Activated CD4-positive, alpha-beta T cell treated with anti-CD3 and anti-CD28 coated beads, Interleukin-2, Interleukin-4, amounts not matched to agents 100 ng/mL and 50 ng/mL, durations not matched to agents 16 hours and 8 hours (primary cell): ENCODE measurements at regions not wholly inside any gene's neighbourhood (a gene's known extent, or its start where the extent isn't known, plus 50 kb on each side); places are given as distances from the start of the nearest gene placed in this dataset.

Source experiments
- DNase-seq: peaks from one replicate; pipeline ENCODE4 v3.0.0-alpha.2; 2020; ENCODE audit warnings: low spot score

- no peak for DNase-seq
Observed at GRCh38 chr9:134227451-134228411, 63.4 kb upstream of the RNU6ATAC start.

DNA sequence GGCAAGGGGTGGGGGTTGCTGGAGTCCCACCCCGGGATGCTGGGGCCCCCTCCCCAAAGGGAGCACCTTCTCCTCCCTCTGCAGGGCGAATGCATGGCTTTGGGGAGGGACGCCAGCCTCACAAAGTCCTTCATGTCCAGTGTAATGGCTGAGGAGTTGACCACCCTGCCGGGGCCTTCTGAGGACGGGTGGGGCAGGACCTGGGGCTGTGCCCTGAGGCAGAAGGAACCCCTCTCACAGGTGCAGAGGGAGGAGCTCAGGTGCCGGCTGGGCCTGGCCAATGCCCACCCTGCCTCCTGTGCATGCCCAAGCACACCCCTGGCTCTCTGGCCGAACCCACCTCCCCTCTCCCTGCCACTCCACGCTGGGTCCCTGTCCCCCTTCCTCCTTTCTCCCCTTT lies 64.3 kb upstream of the RNU6ATAC start:
- DNase-seq: no peak

DNA sequence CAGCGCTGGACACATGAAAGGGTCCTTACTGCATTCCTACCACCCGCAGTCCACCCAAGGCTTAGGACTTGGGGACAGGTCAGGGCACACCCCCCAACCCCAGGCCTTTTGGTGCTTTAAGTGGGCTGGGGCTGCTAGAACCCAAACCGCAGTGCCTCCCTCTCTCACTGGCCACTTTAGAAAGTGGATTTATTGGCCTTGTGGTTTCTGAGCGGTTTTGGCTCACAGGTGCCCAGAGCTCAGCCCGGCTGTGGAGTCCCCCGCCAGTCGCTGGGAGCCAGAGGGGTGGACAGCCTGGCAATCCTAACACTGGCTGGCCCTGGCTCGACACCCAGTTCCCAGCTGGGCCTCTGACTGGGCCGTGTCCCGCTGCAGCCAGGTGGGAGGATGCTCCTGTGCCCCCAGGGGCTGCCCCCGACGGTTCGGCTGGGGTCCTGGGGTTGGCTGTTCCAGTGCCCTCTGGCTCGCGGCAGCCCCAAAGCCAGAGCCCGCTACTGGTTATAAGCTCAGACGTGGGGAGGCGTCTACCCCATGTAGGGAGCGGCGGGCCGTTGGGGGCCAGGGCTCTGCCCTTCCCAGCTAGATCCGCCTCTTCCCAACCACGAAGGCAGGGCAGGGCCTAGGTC lies 65.2 kb upstream of the RNU6ATAC start:
- no peak for DNase-seq

GRCh38 chr9:134230092-134230941 lies 66.0 kb upstream of the RNU6ATAC start:
- no peak for DNase-seq

GRCh38 chr9:134230942-134231325 lies 66.6 kb upstream of the RNU6ATAC start:
- DNase-seq: no peak

DNA sequence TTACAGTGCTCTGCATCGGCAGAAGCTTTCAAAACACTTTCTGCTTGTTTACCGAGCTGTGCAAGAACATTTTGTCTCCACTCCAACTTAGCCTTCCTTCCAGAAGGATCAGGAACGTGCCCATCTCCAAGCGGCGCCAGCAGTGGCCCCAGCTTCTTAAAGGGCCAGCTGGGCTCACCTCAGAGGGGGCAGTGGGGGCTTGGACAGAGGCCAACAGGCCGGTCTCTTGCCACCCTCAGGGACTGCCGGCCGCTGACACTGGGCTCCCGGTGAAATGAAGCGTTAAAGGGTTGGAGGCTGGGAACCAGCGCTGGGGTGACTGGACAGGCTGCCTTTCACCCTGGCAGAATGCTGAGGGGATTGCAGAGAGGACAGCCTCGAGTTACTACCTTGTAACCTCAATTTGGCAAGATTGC lies 67.0 kb upstream of the RNU6ATAC start:
- DNase-seq: no peak

GRCh38 chr9:134231767-134232166 lies 67.4 kb upstream of the RNU6ATAC start:
- DNase-seq: no peak

DNA sequence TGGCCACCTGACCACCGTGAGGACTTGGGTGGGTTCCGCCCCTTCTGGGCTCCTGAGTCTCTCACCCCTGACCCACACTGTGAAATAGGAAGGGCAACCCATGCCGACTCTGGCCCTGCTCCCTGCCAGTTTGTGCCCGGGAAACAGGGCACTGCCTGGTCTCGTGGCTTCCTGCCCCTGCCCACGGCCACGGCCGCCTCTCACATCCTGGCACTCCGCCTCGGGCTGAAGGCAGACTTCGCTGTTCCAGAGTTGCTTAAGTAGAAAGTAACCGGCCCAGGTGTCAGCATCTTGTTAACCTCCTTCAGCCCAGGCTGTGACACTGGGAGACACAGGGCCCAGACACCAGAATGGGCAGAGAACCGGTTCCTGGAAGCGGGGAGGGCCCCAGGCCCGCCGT lies 68.7 kb upstream of the RNU6ATAC start:
- no peak for DNase-seq

DNA sequence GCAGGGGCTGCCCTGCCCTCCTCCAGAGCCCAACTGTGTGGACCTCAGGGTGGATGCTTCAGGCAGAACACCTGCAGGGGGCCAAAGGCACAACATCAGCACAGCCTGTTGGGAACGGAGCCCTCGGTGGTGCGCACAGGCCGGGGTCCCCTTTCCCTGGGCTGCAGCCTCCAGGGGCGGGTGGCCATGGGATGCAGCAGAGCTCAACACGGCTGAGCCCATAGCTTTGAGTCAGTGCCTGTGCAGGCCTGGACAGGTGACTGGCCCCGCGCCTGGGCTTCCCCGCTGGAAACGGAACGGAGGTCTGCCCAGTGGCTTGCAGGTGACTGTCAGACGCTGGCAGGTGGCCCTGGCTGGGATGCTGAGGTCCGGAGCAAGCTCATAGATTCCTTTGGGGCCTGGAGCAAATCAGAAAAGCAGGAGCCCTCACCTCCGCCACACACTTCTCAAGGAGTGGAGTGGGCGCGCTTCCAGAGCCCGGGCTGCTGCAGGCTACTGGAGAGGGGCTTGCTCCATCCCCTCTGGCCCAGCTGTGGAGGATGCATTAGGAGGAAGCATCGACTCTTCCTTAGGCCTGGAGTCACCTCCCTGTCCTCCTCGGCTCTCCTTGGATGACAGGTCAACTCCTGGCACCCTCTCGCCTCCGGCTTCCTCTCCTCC lies 69.8 kb upstream of the RNU6ATAC start:
- no peak for DNase-seq

- DNase-seq: no peak
Observed at GRCh38 chr9:134234687-134235359, 70.5 kb upstream of the RNU6ATAC start.

DNA sequence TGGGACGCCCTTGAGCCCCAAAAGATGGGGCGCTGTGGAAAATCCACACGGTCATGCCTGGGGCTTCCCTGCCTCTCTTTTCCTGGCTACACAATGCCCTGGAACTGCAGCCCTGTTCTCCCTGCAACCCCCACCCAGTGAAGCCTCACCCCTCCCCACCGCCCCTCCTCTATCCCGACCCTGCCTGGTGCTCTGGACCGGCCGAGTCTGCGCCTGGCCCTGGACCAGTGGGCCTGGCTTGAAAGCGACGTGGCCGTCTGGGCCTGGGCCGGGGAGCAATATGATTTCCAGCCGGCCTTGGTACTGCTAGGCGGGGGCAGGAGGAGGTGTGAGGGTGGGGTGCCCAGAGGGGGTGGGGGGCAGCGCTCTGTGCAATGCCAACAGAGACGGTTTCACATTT lies 71.0 kb upstream of the RNU6ATAC start:
- DNase-seq: no peak

GRCh38 chr9:134236001-134236421 lies 71.6 kb upstream of the RNU6ATAC start:
- no peak for DNase-seq

DNA sequence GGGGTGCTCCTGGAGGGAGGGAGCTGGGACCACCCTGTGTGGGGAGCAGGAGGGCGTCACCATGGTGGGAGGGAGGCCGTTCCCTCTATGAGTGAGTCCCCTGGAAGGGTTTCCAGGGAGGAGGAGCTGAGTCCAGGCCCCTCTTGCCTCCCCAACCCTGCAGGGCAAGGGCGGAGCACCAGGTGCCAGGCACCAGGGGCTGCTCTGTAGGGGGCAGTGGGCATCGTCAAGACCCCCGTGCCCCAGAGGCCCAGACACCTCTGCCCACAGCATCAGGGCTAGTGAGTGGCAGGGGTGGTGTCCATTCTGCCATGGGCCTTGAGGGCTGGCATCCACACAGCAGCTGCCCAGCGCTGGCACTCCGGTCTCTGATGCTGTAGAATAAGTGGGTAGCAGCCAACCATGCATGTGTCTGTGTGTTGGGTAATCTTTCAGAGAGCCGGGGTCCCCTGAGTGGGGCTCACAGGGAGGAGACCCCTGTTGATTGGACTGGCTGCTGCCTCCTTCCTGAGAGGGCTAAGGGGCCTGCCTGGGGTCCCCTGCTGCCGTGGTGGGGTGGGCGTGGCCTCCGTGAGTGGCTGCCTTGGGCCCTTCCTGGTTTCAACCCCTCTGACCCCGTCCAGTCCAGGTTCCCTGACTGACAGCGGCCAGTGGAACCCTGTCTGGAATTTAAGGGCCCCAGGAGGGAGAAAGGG lies 72.7 kb upstream of the RNU6ATAC start:
- no peak for DNase-seq

DNA sequence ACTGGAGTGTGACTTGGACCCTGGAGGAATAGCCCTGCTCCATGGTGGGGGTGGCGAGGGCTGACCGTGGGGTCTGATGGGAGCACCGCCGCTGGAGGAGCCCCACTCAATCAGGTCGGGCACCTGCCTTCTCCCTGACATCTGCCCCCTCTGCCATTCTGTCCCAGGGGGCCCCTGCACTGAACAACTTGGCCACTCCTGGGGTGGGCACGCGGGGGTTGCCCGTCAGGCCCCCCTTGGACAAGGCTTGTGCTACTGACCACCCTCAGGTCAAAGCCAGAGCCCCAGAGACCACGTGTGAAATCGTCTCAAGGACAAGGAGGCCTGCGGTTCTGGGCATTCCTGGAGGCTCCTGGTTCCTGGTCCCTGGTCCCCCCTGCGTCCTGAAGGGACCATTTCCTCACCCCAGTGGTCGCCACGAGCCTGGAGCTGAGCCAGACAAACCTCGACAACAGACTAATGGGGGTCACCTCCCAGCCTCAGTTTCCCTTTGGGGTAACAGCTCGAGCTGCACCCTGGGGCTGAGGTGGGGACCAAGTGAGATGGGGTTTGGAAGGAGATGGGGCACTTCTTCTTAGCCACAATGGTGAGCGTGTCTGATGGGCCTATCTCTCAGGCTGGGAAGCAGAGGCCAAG lies 73.4 kb upstream of the RNU6ATAC start:
- DNase-seq: no peak

GRCh38 chr9:134239130-134239903 lies 75.0 kb upstream of the RNU6ATAC start:
- DNase-seq: no peak

- DNase-seq: no peak
Observed at GRCh38 chr9:134239939-134240338, 75.6 kb upstream of the RNU6ATAC start.

DNA sequence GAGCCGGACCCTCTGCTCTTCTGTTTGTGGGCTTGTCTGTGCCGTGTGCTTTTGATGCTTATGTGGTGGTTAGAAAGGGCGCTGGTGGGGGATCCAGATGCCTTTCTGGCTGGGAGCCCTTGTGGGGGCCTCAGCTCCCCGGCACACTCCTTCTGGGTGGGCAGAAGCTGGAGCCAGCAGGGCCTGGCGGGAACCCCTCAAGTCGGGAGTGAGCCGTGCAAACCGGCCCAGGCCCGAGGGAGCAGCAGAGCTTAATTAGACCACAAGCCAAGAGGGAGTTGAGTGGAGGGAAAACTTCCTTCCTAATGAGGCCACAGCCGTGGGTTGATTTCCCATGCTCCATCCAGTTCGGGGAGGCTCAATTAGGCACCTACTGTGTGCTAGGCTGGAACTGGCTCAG lies 76.0 kb upstream of the RNU6ATAC start:
- no peak for DNase-seq

- DNase-seq: no peak
Observed at GRCh38 chr9:134242706-134243105, 78.3 kb upstream of the RNU6ATAC start.

GRCh38 chr9:134243778-134244467 lies 79.6 kb upstream of the RNU6ATAC start:
- DNase-seq: peak; percentile 11
